Rectal smooth muscle tissue (tissue), 1 donor: ENCODE measurements at regions not wholly inside any gene's neighbourhood (a gene's known extent, or its start where the extent isn't known, plus 50 kb on each side); places are given as distances from the start of the nearest gene placed in this dataset.

ENCODE experiments used
- H3K27ac ChIP-seq: one replicate; pipeline ENCODE4 v1.7.0; 2013; ENCODE audit warnings: low read depth, low read length, inconsistent platforms
- H3K27me3 ChIP-seq: one replicate; pipeline ENCODE4 v1.7.0; 2013; ENCODE audit warnings: low read length; ENCODE audit not compliant: control insufficient read depth, insufficient read depth
- H3K36me3 ChIP-seq: one replicate; pipeline ENCODE4 v1.7.0; 2013; ENCODE audit warnings: low read length; ENCODE audit not compliant: control insufficient read depth, insufficient read depth
- H3K4me1 ChIP-seq: one replicate; pipeline ENCODE4 v1.7.0; 2013; ENCODE audit warnings: low read length; ENCODE audit not compliant: control insufficient read depth, insufficient read depth
- H3K4me3 ChIP-seq: one replicate; pipeline ENCODE4 v1.7.0; 2013; ENCODE audit warnings: low read length
- H3K9ac ChIP-seq: one replicate; pipeline ENCODE4 v1.7.0; 2013; ENCODE audit warnings: low read length

DNA sequence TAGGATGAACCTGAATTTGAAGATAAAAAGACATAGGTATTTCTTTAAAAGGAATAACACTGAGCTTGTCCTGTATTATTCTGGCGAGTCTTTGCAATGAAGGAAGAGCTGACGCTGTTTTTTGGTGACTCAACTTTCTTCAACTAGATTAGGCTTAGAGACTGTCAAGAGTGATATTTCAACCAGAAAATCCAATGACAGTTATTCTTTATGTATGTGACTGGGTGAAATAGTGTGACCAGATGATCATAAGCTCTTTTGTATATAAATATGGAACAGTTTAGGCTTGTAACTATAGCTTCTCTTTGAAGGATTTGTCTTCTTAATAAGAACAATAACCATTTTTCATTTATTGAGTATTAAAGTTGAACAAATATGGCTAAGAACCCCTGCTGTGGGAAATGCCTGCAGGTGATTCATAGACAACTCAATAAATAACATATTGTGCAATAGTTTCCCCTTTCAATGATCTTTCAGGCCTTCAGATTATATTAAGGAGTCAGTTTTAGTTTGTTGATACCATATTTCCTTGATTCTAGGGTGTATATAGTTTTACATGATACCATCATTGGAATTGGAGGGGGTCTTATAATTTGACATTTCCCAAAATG, 265.6 kb upstream of the JAG1 start:
- Histone ChIP-seq H3K27ac (no peak overlapping the region), H3K4me3 (no peak overlapping the region), H3K4me1 (no peaks in the 10 kb centered on the region), H3K27me3 (no peaks in the 10 kb centered on the region), H3K36me3 (no peaks in the 10 kb centered on the region), H3K9ac (no peak overlapping the region)

DNA sequence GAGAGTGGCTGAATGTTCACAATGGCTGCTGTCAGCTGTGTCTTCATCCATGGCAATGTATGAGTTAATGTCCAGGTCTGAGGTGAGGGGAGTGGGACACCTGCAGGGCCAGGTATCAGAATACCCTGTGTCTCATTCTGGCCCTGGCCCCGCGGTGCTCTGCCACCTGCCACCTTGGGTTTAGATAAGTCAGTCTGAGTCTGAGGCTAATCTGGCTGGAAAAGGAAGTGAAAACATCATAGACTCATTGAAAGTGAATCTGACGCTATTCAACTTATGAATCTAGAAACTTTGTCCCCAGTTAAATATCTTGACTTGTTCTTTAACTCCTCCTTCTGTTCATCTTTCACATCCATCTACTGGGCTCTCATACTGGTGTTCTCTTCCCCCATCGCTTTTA, 267.1 kb upstream of the JAG1 start:
- no peak overlapping the region for H3K9ac ChIP-seq
- no peak overlapping the region for H3K27ac ChIP-seq
- no peaks in the 10 kb centered on the region for H3K36me3 ChIP-seq
- H3K4me3 ChIP-seq: no peak overlapping the region
- no peaks in the 10 kb centered on the region for H3K4me1 ChIP-seq
- H3K27me3 ChIP-seq: no peaks in the 10 kb centered on the region

DNA sequence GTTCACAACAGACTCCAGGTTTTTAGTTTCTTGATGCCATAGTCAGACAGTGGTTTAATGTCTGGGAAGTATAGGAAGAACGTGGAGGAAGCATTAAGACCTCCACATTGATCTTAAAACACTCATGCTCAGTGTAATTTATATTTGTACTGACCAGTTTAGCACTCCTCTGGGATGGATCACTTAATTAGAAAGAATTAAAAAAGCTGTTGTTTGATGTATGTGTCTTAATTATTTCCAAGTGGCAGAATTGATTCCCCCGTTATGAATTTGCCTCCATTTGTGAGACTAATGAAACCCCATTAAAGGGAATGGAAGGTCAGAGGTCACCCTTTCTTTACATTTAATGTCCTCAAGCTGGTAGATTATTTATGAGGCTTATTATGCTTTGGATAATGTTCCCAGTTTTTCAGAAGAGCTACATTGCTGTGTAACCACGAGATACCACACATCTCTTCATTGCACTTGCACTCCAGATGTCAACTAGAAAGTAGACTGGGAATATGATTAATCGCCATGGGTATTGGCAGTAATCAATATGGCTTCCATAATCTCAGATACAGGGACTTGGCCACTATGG, 270.0 kb upstream of the JAG1 start:
- no peak overlapping the region for H3K27ac ChIP-seq

DNA sequence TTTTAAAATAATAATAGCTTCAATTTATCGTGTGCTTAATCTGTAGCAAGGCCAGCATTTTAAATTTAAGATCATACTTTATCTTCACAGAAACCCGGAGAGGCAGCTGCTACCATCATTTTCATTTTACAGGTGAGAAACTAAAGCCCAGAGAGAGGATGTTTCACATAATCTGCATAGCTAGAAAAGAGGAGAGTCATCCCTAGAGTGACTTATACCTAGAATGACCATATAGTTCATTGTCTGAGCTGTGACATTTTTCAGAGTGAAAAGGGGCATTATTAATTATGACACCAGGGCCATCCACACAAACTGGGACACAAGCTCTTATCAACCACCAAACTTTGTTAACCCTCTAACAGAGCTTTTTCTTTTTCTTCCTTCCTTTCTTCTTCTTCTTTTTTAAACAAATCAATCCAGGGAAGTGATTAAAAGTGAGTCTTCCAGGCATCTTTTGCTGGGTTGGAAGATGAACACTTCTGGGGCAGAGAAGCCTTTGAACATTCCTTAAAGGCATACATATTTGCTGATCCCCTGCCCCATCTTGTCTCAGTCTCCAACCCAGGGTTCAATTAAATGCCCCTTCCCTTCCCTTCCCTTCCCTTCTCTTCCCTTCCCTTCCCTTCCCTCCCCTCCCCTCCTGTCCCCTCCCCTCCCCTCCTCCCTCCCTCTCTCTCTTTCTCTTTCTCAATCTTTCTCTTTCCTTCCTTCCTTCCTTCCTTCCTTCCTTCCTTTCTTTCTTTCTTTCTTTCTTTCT, 272.5 kb upstream of the JAG1 start:
- no peak overlapping the region for H3K4me3 ChIP-seq
- H3K9ac ChIP-seq: no peak overlapping the region
- no peak overlapping the region for H3K27ac ChIP-seq
- no peaks in the 10 kb centered on the region for H3K27me3 ChIP-seq
- no peaks in the 10 kb centered on the region for H3K36me3 ChIP-seq
- no peaks in the 10 kb centered on the region for H3K4me1 ChIP-seq

More for the DNA sequence above, 270.0 kb upstream of the JAG1 start:
- no peaks in the 10 kb centered on the region for H3K27me3 ChIP-seq
- H3K9ac ChIP-seq: no peak overlapping the region
- no peak overlapping the region for H3K4me3 ChIP-seq
- no peaks in the 10 kb centered on the region for H3K36me3 ChIP-seq
- H3K4me1 ChIP-seq: no peaks in the 10 kb centered on the region

DNA sequence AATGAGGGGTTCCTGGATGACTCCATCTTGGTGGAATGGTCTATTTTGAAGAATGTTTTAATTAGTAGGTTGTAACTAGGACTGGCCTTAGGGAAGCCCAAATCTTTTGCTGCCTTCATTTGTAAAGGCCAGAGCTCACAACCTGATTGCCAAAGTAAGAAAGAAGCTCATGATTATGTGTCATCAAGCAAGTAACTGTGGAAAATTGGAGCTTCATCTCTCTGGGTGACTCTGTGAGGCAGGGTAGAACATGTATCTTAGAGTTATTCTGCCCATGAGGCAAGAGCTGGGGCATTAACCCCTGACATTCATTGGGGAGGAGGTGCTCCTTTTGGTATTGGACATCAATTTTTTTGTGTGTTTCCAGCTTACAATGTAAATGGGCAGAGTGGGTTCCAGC, 273.9 kb upstream of the JAG1 start:
- Histone ChIP-seq H3K27me3 (no peaks in the 10 kb centered on the region), H3K4me1 (no peaks in the 10 kb centered on the region), H3K9ac (no peak overlapping the region), H3K4me3 (no peak overlapping the region), H3K36me3 (no peaks in the 10 kb centered on the region), H3K27ac (no peak overlapping the region)

DNA sequence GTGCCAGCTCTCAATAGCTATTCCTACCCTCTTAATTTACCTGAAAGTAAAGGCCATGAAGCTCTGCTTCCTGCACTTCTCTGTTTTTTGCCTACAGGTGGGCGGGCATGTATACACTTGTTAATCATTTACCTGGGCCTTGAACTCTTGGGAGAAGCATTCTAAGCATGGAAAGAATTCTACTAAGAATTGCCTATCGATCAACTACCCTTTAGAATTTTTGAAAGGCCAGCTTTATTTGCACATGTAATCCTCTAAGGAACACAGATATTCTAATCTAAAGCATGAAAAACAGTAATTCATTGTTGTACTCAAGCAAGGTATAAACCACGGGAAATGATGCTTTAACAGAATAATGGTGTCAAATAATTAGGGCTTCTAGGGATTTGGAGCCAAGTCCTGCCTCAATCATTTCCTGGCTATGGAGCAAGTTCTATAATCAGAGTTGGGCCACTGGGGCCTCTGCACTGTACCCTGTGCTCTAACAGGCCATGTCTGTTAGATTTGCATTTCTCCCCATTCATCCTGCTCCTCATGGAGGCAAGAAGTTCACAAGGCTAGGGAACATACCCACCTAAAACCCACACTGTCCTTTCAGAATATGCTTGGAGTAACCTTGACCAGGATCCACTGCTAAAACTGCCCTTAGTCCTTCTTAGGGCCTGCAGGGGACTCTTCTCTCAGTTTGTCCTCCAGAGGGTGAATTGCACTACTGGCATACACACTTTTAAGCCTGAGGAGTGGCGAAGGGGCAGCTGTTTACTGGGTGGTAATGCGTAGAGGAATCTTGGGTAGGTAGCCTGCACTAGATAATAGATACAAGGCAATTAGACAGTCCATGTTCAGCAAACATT, 276.4 kb upstream of the JAG1 start:
- Histone ChIP-seq H3K4me3 (no peak overlapping the region), H3K4me1 (no peaks in the 10 kb centered on the region), H3K36me3 (no peaks in the 10 kb centered on the region), H3K27ac (no peak overlapping the region), H3K9ac (no peak overlapping the region), H3K27me3 (no peaks in the 10 kb centered on the region)

DNA sequence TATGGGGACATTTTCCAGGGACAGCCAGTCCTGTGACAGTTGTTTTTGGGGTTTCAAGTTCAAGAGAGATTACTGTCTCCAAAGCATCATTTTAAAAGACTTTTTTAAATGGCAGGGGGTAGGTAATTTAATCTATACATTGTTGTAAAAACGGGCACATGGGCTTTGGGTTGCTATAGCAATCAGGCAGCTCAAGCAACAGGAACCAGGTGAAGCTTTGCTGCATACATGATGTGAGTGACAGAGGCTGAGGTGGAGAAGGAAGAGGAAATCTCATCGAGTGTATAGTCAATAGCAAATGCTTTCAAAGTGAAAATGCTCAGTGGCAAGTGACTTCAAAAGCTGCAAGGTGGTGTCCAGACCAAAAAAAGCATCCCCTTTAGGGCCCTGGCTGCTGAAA, 277.4 kb upstream of the JAG1 start:
- H3K27ac ChIP-seq: no peak overlapping the region
- no peaks in the 10 kb centered on the region for H3K4me1 ChIP-seq
- no peak overlapping the region for H3K9ac ChIP-seq
- H3K4me3 ChIP-seq: no peak overlapping the region
- no peaks in the 10 kb centered on the region for H3K27me3 ChIP-seq
- no peaks in the 10 kb centered on the region for H3K36me3 ChIP-seq

DNA sequence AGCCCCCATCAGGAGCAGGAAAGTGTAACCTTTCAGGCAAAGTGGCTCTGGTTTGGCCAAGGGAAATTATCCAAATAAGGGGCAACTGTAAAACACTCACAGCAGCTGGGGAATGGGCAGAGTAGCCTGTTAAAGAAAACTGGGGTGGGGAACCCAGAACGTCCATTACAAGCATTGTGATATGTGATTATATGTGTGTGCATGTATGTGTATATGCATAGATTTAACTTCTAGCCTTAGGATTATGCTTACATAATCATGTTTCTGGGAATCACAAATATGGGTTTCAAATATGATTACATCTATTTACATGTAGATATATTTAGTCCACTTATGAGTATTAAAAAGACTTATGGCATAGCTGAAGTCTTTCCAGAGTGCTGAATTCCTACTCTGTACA, 278.1 kb upstream of the JAG1 start:
- Histone ChIP-seq H3K4me3 (no peak overlapping the region), H3K27ac (no peak overlapping the region), H3K9ac (no peak overlapping the region), H3K36me3 (no peaks in the 10 kb centered on the region), H3K4me1 (no peaks in the 10 kb centered on the region), H3K27me3 (no peaks in the 10 kb centered on the region)

DNA sequence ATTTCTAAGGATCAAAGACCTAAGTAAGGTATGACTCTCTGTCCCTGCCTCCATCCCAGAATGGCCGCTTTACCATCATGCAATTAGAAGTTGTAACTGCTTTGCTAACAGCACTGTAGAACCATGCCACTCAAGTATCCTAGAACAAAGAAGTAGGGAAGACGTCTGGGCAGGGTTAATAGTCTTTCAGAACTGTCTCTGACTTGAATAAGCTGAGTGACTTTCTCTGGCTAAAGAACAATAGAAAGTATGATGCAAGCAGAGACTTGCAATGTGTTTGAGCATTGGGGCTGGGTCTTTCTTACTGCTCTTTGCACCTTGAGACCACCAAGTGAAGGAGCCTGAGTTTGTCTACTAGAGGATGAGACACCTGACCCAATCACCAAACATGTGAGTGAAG, 279.6 kb upstream of the JAG1 start:
- Histone ChIP-seq H3K27ac (no peak overlapping the region), H3K36me3 (no peaks in the 10 kb centered on the region), H3K27me3 (no peaks in the 10 kb centered on the region), H3K9ac (no peak overlapping the region), H3K4me3 (no peak overlapping the region), H3K4me1 (no peaks in the 10 kb centered on the region)

DNA sequence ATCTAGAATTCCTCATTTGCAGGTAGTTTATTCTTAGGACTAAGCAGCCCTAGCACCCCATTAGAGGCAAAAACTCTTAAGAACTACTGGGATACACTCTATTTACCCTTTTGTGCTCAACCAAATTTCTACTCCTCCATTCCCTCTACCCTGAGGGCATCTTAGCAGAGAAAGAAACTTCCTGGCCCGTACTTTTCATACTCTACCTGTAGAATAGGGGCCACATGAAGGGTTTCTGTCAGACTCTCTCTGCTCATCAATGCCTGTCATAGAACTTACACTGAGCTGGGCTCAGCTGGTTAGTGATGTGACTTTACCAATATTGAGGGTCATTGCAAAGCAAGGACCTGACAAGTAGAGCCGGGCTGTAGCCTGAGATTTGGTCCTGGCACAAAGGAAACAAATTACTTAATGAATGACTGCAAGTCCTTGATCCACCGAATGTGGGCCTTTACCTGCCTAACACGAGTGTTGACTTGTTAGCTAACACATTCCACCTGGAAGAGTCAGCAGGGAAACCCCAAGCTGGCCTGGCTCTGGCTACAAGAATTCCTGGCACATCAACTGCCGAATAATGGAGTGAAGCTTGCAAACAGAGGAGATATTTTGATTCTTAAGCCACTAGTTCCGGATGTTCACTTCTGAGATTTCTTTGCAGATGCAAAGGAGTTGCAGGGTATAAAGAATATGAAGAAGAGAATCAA, 280.5 kb upstream of the JAG1 start:
- H3K9ac ChIP-seq: no peak overlapping the region
- no peaks in the 10 kb centered on the region for H3K36me3 ChIP-seq
- no peak overlapping the region for H3K27ac ChIP-seq
- no peak overlapping the region for H3K4me3 ChIP-seq
- H3K27me3 ChIP-seq: no peaks in the 10 kb centered on the region
- H3K4me1 ChIP-seq: no peaks in the 10 kb centered on the region

DNA sequence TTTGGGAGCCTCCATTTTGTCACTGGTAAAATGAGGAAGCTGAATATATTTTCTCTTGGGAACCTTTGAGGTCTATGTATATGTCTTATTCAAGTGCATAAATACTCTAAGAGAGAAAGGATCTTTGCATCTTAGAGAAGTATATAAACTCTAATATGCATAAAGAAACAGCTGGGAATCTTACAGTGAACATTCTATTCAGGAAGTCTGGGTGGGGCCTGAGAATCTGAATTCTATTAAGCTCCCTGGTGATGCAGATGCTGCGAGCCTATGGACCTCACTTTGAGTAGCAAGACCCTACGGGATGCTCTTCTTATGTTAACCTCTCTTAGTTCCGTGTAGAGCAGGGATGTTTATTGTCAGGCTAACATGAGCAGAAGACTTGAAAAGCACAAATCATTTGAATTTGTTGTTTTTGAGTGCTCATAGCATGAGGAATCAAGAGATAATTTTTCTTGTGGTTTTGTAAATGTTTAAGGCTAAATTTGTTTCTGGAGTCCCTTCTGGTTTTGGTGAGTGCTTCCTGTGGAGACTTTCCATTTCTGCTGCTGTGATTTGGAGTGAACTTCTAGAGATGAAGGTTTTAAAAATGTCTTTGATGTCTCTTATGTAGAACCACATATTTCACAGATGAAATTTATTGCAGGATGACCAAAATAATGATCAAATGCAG, 281.2 kb upstream of the JAG1 start:
- no peaks in the 10 kb centered on the region for H3K4me1 ChIP-seq

More for the DNA sequence above, 281.2 kb upstream of the JAG1 start:
- no peak overlapping the region for H3K4me3 ChIP-seq
- no peak overlapping the region for H3K9ac ChIP-seq
- no peak overlapping the region for H3K27ac ChIP-seq
- no peaks in the 10 kb centered on the region for H3K27me3 ChIP-seq
- H3K36me3 ChIP-seq: no peaks in the 10 kb centered on the region
